IPS DF 6.9 (cell line): ENCODE measurements at regions not wholly inside any gene's neighbourhood (a gene's known extent, or its start where the extent isn't known, plus 50 kb on each side); places are given as distances from the start of the nearest gene placed in this dataset.
A peak's percentile ranks its signal among the peaks of the same experiment; 100 is the strongest.
"Not testable (repeated sequence)": the region's sequence is repeated elsewhere in the genome, so short reads cannot be mapped to it uniquely, and the experiment has no call there.

ENCODE experiments used
- DNase-seq: peaks from one replicate; pipeline ENCODE4 v3.0.0-alpha.2; 2013; ENCODE audit warnings: low read depth, low spot score
- H3K27ac ChIP-seq: one replicate; pipeline ENCODE4 v1.5.1; 2013; ENCODE audit warnings: low read length, control low read depth
- H3K27me3 ChIP-seq: 2 replicates; pipeline ENCODE4 v1.6.1; 2013; ENCODE audit warnings: mild to moderate bottlenecking, low read length; ENCODE audit not compliant: control insufficient read depth, insufficient read depth
- H3K36me3 ChIP-seq: 2 replicates; pipeline ENCODE4 v1.6.1; 2013; ENCODE audit warnings: low read length; ENCODE audit not compliant: control insufficient read depth, insufficient read depth
- H3K4me1 ChIP-seq: 2 replicates; pipeline ENCODE4 v1.6.1; 2013; ENCODE audit warnings: low read length; ENCODE audit not compliant: control insufficient read depth, insufficient read depth
- H3K4me3 ChIP-seq: 2 replicates; pipeline ENCODE4 v1.5.1; 2013; ENCODE audit warnings: mild to moderate bottlenecking, low read length
- H3K9me3 ChIP-seq: 2 replicates; pipeline ENCODE4 v1.6.1; 2013; ENCODE audit warnings: low read length, inconsistent platforms; ENCODE audit not compliant: control insufficient read depth, insufficient read depth
- WGBS: extraction: QIAGEN DNeasy Blood & Tissue Kit; methylation state at CpG from one replicate; pipeline ENCODE4 v1.1.7; 2013; ENCODE audit warnings: mixed read lengths, missing lambda C conversion rate; ENCODE audit not compliant: insufficient read length, insufficient coverage; 5-methylcytosine and 5-hydroxymethylcytosine counted together

- DNase-seq: no peak
- Histone ChIP-seq H3K36me3 (no peaks in the 10 kb centered on the region), H3K4me1 (no peaks in the 10 kb centered on the region), H3K27ac (no peak overlapping the region), H3K9me3 (no peaks in the 10 kb centered on the region), H3K27me3 (no peaks in the 10 kb centered on the region), H3K4me3 (no peak overlapping the region)
- no CpG with 5 or more reads among the region's 6 CpGs for WGBS
Measured at GRCh38 chr10:26355241-26355640, 82.9 kb upstream of the APBB1IP start.

- H3K27me3 ChIP-seq: no peaks in the 10 kb centered on the region
- H3K9me3 ChIP-seq: no peaks in the 10 kb centered on the region
- DNase-seq: no peak
- H3K27ac ChIP-seq: no peak overlapping the region
- WGBS: no CpG with 5 or more reads among the region's 1 CpG
- no peaks in the 10 kb centered on the region for H3K4me1 ChIP-seq
- H3K36me3 ChIP-seq: no peaks in the 10 kb centered on the region
- no peak overlapping the region for H3K4me3 ChIP-seq
Measured at GRCh38 chr10:26357203-26357602, 80.9 kb upstream of the APBB1IP start.

GRCh38 chr10:26358071-26358470, 80.1 kb upstream of the APBB1IP start:
- DNase-seq: no peak
- Histone ChIP-seq H3K9me3 (no peaks in the 10 kb centered on the region), H3K27me3 (no peaks in the 10 kb centered on the region), H3K36me3 (no peaks in the 10 kb centered on the region), H3K4me3 (no peak overlapping the region), H3K27ac (no peak overlapping the region), H3K4me1 (no peaks in the 10 kb centered on the region)
- no CpG with 5 or more reads among the region's 2 CpGs for WGBS

- WGBS: no CpG with 5 or more reads among the region's 1 CpG
- no peaks in the 10 kb centered on the region for H3K27me3 ChIP-seq
- H3K4me1 ChIP-seq: no peaks in the 10 kb centered on the region
- H3K36me3 ChIP-seq: no peaks in the 10 kb centered on the region
- H3K9me3 ChIP-seq: no peaks in the 10 kb centered on the region
- H3K27ac ChIP-seq: no peak overlapping the region
- DNase-seq: no peak
- no peak overlapping the region for H3K4me3 ChIP-seq
Measured at GRCh38 chr10:26359670-26360069, 78.5 kb upstream of the APBB1IP start.

GRCh38 chr10:26361351-26361750, 76.8 kb upstream of the APBB1IP start:
- Histone ChIP-seq H3K4me3 (no peak overlapping the region), H3K9me3 (no peaks in the 10 kb centered on the region), H3K36me3 (no peaks in the 10 kb centered on the region), H3K27ac (no peak overlapping the region), H3K4me1 (no peaks in the 10 kb centered on the region), H3K27me3 (no peaks in the 10 kb centered on the region)
- WGBS: no CpG with 5 or more reads among the region's 3 CpGs
- no peak for DNase-seq

- Histone ChIP-seq H3K4me3 (no peak overlapping the region), H3K27me3 (no peaks in the 10 kb centered on the region), H3K27ac (no peak overlapping the region), H3K36me3 (no peaks in the 10 kb centered on the region), H3K4me1 (no peaks in the 10 kb centered on the region), H3K9me3 (no peaks in the 10 kb centered on the region)
- WGBS: no CpG with 5 or more reads among the region's 1 CpG
- DNase-seq: no peak
Measured at GRCh38 chr10:26361971-26362370, 76.2 kb upstream of the APBB1IP start.

- no peak for DNase-seq
- H3K36me3 ChIP-seq: no peaks in the 10 kb centered on the region
- no peak overlapping the region for H3K4me3 ChIP-seq
- H3K9me3 ChIP-seq: no peaks in the 10 kb centered on the region
- no peak overlapping the region for H3K27ac ChIP-seq
- H3K27me3 ChIP-seq: no peaks in the 10 kb centered on the region
- WGBS: no CpG with 5 or more reads among the region's 2 CpGs
- no peaks in the 10 kb centered on the region for H3K4me1 ChIP-seq
Measured at GRCh38 chr10:26365681-26366358, 72.3 kb upstream of the APBB1IP start.

- not testable (repeated sequence) for H3K4me1 ChIP-seq, H3K4me3 ChIP-seq, H3K27me3 ChIP-seq, H3K36me3 ChIP-seq, DNase-seq, H3K27ac ChIP-seq, H3K9me3 ChIP-seq
- WGBS: no CpG with 5 or more reads among the region's 8 CpGs
Measured at GRCh38 chr10:26367035-26367434, 71.1 kb upstream of the APBB1IP start.

- DNase-seq: peak; percentile 31
- Histone ChIP-seq H3K9me3 (no peaks in the 10 kb centered on the region), H3K27me3 (no peaks in the 10 kb centered on the region), H3K4me1 (no peaks in the 10 kb centered on the region), H3K4me3 (no peak overlapping the region), H3K36me3 (no peaks in the 10 kb centered on the region), H3K27ac (no peak overlapping the region)
- WGBS: no CpG with 5 or more reads among the region's 3 CpGs
Measured at GRCh38 chr10:26367771-26368170, 70.4 kb upstream of the APBB1IP start.

- no peaks in the 10 kb centered on the region for H3K27me3 ChIP-seq
- H3K27ac ChIP-seq: no peak overlapping the region
- no peak for DNase-seq
- H3K4me3 ChIP-seq: no peak overlapping the region
- no peaks in the 10 kb centered on the region for H3K36me3 ChIP-seq
- H3K9me3 ChIP-seq: no peaks in the 10 kb centered on the region
- H3K4me1 ChIP-seq: no peaks in the 10 kb centered on the region
- WGBS: no CpG with 5 or more reads among the region's 4 CpGs
Measured at GRCh38 chr10:26368463-26368862, 69.7 kb upstream of the APBB1IP start.
